ENCODE measurements at regions not wholly inside any gene's neighbourhood (a gene's known extent, or its start where the extent isn't known, plus 50 kb on each side); places are given as distances from the start of the nearest gene placed in this dataset.

- TF ChIP-seq CTCF (conservative IDR thresholded peaks at IDR 0.05; ENCODE audit: low read length) (no peak), EZH2phosphoT487 (IDR thresholded peaks at IDR 0.05; ENCODE audit: borderline replicate concordance, low read depth, low read length) (no peak)
These were observed 58.3 kb downstream of the ARF6 start for GRCh38 chr14:49951229-49951607.
